Thyroid gland (tissue), 4 donors: ENCODE measurements at regions not wholly inside any gene's neighbourhood (a gene's known extent, or its start where the extent isn't known, plus 50 kb on each side); places are given as distances from the start of the nearest gene placed in this dataset.

Experiments
- DNase-seq, 2 donors: peaks; one replicate each; pipeline ENCODE4 v3.0.0-alpha.2; 2019
- H3K27ac ChIP-seq, 3 donors: fragments of 200-600 bp; sonication (generic); 1 replicate in 2 of 3; 2 replicates in 1 of 3; pipeline ENCODE4 v1.5.1; 2016 to 2019; ENCODE audit warnings: mild to moderate bottlenecking in 1 of 3, moderate library complexity in 1 of 3
- H3K27me3 ChIP-seq: fragments of 200-600 bp; sonication (generic); one replicate; pipeline ENCODE4 v1.5.1; 2019
- H3K36me3 ChIP-seq, 2 donors: fragments of 200-600 bp; sonication (generic); one replicate each; pipeline ENCODE4 v1.5.1; 2016 to 2019
- H3K4me1 ChIP-seq, 2 donors: fragments of 200-600 bp; sonication (generic); one replicate each; pipeline ENCODE4 v1.5.1; 2017 to 2019
- H3K4me3 ChIP-seq, 3 donors: fragments of 200-600 bp; sonication (generic); replicated peaks in 1 of 3; 1 replicate in 2 of 3; 2 replicates in 1 of 3; pipeline ENCODE4 v1.5.1; 2016; ENCODE audit warnings: mild to moderate bottlenecking in 1 of 3
- H3K9me3 ChIP-seq: fragments of 200-600 bp; sonication (generic); one replicate; pipeline ENCODE4 v1.5.1; 2017
- CTCF ChIP-seq, 6 experiments: fragments of 200-600 bp in 3 of 6; fragments of 450-650 bp in 3 of 6; sonication (generic) in 3 of 6; IDR thresholded peaks; one replicate each; pipeline ENCODE4 v1.5.1; 2016 to 2019; ENCODE audit warnings: antibody characterized with exemption in 6 of 6, mild to moderate bottlenecking in 2 of 6, inconsistent platforms in 1 of 6, moderate library complexity in 1 of 6
- POLR2A ChIP-seq, 2 donors: fragments of 450-650 bp; IDR thresholded peaks; one replicate each; pipeline ENCODE4 v1.6.1; 2017; ENCODE audit warnings: antibody characterized with exemption in 2 of 2, mild to moderate bottlenecking in 2 of 2, moderate library complexity in 1 of 2
- WGBS, 2 donors: methylation state at CpG; one replicate each; pipeline ENCODE4 v1.1.5; 2017; 5-methylcytosine and 5-hydroxymethylcytosine counted together
- intact Hi-C: fragments of 100-400 bp; cut with DNase I; formaldehyde crosslinking; loops from one replicate; pipeline ENCODE4 v1.15.1; 2023

GRCh38 chr16:74026373-74027281 is 270.0 kb upstream of the PSMD7 start:
- Histone ChIP-seq H3K4me1 (no peaks in the 10 kb centered on the region), H3K27ac (no peak overlapping the region), H3K4me3 (no peak overlapping the region), H3K27me3 (no peaks in the 10 kb centered on the region), H3K36me3 (no peaks in the 10 kb centered on the region), H3K9me3 (no peaks in the 10 kb centered on the region)
- intact Hi-C loops, result no loop called here
- TF ChIP-seq POLR2A (IDR thresholded peaks at IDR 0.05) (no peak), CTCF (IDR thresholded peaks at IDR 0.05) (no peak)
- no peak for DNase-seq
- WGBS, 2 donors, result 49 to 52% methylated on average over 6 of the region's 6 CpGs

GRCh38 chr16:74024953-74025352 is 271.7 kb upstream of the PSMD7 start:
- no peak for TF ChIP-seq POLR2A (IDR thresholded peaks at IDR 0.05)
- no peak for TF ChIP-seq CTCF (IDR thresholded peaks at IDR 0.05)
- no peaks in the 10 kb centered on the region for H3K9me3 ChIP-seq
- H3K4me3 ChIP-seq, result no peak overlapping the region
- H3K27me3 ChIP-seq, result no peaks in the 10 kb centered on the region
- H3K4me1 ChIP-seq, result no peaks in the 10 kb centered on the region
- no peak overlapping the region for H3K27ac ChIP-seq
- WGBS, 2 donors, result 76 to 79% methylated on average over 2 of the region's 2 CpGs
- no peaks in the 10 kb centered on the region for H3K36me3 ChIP-seq
- DNase-seq, result no peak
- intact Hi-C loops, result no loop called here

GRCh38 chr16:74020095-74020670 is 276.4 kb upstream of the PSMD7 start:
- H3K36me3 ChIP-seq, result no peaks in the 10 kb centered on the region
- H3K4me3 ChIP-seq, result no peak overlapping the region
- no peaks in the 10 kb centered on the region for H3K27me3 ChIP-seq
- no peak for DNase-seq
- intact Hi-C loops, result no loop called here
- H3K27ac ChIP-seq, result no peak overlapping the region
- 69 to 79% methylated on average over 4 of the region's 4 CpGs for WGBS, 2 donors
- no peaks in the 10 kb centered on the region for H3K4me1 ChIP-seq
- TF ChIP-seq POLR2A (IDR thresholded peaks at IDR 0.05), result no peak
- TF ChIP-seq CTCF (IDR thresholded peaks at IDR 0.05), result no peak
- no peaks in the 10 kb centered on the region for H3K9me3 ChIP-seq

GRCh38 chr16:74019612-74020011 is 277.0 kb upstream of the PSMD7 start:
- DNase-seq, result no peak
- WGBS, 2 donors, result 21 to 28% methylated on average over 3 of the region's 3 CpGs
- H3K36me3 ChIP-seq, result no peaks in the 10 kb centered on the region
- H3K4me1 ChIP-seq, result no peaks in the 10 kb centered on the region
- intact Hi-C loops, result no loop called here
- H3K4me3 ChIP-seq, result no peak overlapping the region
- H3K9me3 ChIP-seq, result no peaks in the 10 kb centered on the region
- TF ChIP-seq CTCF (IDR thresholded peaks at IDR 0.05) (no peak), POLR2A (IDR thresholded peaks at IDR 0.05) (no peak)
- no peak overlapping the region for H3K27ac ChIP-seq
- H3K27me3 ChIP-seq, result no peaks in the 10 kb centered on the region

GRCh38 chr16:74015953-74016352 is 280.7 kb upstream of the PSMD7 start:
- DNase-seq, result no peak
- Histone ChIP-seq H3K27me3 (no peaks in the 10 kb centered on the region), H3K27ac (no peak overlapping the region), H3K4me1 (no peaks in the 10 kb centered on the region), H3K9me3 (no peaks in the 10 kb centered on the region), H3K36me3 (no peaks in the 10 kb centered on the region), H3K4me3 (no peak overlapping the region)
- TF ChIP-seq POLR2A (IDR thresholded peaks at IDR 0.05), result no peak
- TF ChIP-seq CTCF (IDR thresholded peaks at IDR 0.05), result no peak
- intact Hi-C loops, result no loop called here
